ENCODE measurements at regions not wholly inside any gene's neighbourhood (a gene's known extent, or its start where the extent isn't known, plus 50 kb on each side); places are given as distances from the start of the nearest gene placed in this dataset.
"Not testable (repeated sequence)": the region's sequence is repeated elsewhere in the genome, so short reads cannot be mapped to it uniquely, and the experiment has no call there.

DNA sequence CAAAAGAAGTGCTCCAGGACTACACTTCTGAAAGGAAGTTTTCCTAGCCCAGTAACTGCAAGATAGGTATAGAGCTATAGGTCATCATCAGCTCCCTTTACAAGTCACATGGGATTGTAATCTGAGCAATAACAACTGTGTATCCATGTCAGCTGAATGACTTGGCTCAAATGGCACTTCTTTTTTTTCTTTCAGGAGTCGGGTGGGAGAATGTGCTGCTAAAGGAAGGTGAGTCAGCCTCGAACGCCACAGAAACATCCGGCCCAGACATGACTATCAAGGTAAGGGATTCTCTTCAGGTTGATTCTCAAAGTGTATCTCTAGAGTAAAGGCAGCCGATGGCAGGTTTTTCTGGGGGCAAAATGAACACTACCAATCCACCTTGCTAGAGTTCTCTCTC lies 192.2 kb downstream of the C9orf152 start:
- DNase-seq (ENCODE audit: low read depth in 2 of 2) = peak; percentile 72 to 98

- DNase-seq (ENCODE audit: low read depth in 2 of 2) = peak; percentile 88 to 96
Measured at GRCh38 chr9:110016340-110016739, 191.6 kb downstream of the C9orf152 start.

DNA sequence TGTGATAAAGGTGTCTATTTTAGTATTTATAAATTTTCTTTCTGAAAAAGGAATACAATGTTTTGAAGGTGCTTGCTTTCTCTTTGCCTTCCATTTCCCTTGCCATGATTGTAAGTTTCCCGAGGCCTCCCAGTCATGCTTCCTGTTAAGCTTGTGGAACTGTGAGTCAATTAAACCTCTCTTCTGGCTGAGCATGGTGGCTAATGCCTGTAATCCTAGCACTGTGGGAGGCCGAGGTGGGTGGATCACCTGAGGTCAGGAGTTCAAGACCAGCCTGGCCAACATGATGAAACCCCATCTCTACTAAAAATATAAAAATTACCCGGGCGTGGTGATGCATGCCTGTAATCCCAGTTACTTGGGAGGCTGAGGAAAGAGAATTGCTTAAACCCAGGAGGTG lies 187.7 kb downstream of the C9orf152 start:
- peak in 1 of 2 donors; percentile 58 for DNase-seq (ENCODE audit: low read depth in 2 of 2)

DNA sequence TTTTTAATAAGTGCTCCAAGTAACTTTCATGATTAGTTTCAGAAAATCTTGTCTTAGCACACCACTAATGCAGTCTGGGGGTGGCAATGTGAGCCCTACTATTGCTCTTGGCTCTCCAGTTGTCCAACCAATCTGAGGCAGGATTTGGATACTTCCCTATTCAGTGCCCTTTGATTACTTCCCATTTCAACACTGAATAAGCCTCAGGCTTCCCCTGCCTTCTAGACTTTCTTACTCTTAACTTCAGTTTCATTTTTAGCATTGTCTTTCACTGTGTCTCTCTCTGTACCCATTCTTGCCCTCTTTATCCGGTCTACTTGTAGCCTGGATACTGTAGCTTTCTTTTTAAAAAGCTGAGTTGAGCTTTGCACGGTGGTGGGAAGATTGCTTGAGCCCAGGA lies 186.1 kb downstream of the C9orf152 start:
- DNase-seq (ENCODE audit: low read depth in 2 of 2) = peak in 1 of 2 donors; percentile 49

GRCh38 chr9:110023221-110023620 lies 184.7 kb downstream of the C9orf152 start:
- DNase-seq (ENCODE audit: low read depth in 2 of 2) = not testable (repeated sequence)

DNA sequence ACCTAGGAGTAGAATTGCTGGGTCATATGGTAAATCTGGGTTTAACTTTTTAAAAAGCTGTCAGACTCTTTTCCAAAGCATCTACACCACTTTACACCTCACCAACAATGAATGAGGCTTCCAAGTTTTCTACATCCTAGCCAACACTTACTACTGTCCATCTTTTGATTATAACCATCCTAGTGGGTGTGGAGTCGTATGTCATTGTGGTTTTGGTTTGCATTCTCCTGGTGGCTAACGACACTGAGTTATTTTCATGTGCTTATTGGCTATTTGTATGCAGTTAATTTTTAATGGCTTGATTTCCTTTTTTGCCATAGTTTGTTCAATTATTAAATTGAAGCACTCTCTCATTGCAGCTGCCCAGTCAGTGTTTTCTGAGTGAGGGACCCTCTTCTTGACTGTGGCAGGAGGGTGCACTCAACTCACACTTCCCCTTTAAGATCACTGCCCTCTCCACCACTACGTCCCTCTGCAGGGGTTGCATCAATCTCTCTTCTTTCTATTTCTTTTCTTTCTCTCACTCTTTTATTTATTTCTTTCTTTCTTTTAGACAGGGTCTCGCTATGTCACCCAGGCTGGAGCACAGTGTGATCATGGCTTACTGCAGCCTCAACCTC lies 182.3 kb downstream of the C9orf152 start:
- DNase-seq (ENCODE audit: low read depth in 2 of 2) = no peak

- DNase-seq (ENCODE audit: low read depth in 2 of 2) = peak; percentile 91 to 97
Measured at GRCh38 chr9:110027671-110028081, 180.3 kb downstream of the C9orf152 start.

DNA sequence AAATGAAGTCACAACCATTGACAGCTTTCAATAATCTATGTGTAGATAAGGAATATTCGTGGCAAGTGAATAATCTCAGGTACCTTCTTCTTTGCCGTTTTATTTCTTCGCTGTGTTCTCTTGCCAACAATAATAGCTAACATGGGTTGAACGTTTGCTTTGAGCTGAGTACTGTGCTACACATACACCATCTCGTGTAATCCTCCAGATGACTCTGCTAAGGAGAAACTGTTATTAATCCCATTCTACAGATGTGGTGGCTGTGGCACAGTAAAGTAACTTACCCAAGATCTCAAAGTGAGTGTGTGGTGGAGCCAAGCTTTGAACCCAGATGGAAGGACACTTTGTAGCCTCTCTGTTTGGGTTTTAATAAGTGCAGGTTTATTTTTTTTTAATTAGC lies 179.7 kb downstream of the C9orf152 start:
- DNase-seq (ENCODE audit: low read depth in 2 of 2) = peak; percentile 41

- DNase-seq (ENCODE audit: low read depth in 2 of 2) = no peak
Measured at GRCh38 chr9:110028676-110029075, 179.3 kb downstream of the C9orf152 start.

DNA sequence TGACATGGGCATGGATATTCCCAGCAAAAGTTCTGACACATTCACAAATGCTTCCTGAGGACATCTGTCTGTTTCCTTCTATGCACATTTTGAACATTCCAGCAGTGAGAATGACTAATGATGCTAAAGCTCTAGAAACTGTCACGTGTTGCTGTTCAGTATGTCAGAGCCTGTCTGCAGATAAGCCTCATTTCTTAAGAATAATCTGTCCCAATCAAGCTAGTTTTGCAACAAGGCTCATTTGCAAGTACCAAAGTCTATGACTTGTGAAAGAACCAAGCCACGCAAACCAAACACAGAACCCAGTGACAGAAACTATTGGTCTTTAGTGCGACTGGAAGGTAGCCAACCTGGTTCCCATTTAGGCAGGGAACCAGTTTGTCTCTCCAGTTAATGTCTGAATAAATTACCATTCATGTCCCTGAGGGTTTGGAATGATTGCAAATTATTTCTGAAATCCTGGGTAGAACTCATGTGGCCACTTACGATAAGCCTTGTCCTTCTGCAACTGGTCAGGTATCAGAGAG lies 178.5 kb downstream of the C9orf152 start:
- peak; percentile 87 to 96 for DNase-seq (ENCODE audit: low read depth in 2 of 2)

DNA sequence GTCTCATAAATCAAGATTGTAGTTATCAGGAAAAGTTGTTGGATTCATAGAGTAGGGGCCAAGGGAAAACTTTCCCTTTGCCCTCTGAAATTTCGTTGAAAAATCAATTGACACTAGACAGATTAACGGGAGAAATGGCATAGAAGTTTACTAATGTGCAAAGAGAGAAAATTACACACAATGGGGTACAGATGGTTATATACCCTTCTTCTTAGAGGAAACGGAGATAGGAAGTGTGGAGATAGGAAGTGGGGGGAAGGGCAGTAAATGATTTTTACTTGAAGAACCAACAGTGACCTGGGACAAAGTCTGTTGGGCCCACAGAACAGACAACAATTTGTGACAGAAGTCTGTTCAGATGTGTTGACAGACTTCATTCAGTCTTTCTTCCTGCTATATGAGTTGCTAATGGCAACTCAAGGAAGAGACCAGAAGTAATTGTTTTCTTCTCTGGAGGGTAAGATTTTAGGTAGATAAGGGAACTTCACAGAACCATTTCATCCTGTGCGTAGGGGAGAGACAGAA lies 177.9 kb downstream of the C9orf152 start:
- no peak for DNase-seq (ENCODE audit: low read depth in 2 of 2)

GRCh38 chr9:110030632-110031031 lies 177.3 kb downstream of the C9orf152 start:
- DNase-seq (ENCODE audit: low read depth in 2 of 2) = no peak

GRCh38 chr9:110031511-110032173 lies 176.3 kb downstream of the C9orf152 start:
- DNase-seq (ENCODE audit: low read depth in 2 of 2) = peak in 1 of 2 donors; percentile 92

GRCh38 chr9:110032532-110032931 lies 175.4 kb downstream of the C9orf152 start:
- not testable (repeated sequence) for DNase-seq (ENCODE audit: low read depth in 2 of 2)

DNA sequence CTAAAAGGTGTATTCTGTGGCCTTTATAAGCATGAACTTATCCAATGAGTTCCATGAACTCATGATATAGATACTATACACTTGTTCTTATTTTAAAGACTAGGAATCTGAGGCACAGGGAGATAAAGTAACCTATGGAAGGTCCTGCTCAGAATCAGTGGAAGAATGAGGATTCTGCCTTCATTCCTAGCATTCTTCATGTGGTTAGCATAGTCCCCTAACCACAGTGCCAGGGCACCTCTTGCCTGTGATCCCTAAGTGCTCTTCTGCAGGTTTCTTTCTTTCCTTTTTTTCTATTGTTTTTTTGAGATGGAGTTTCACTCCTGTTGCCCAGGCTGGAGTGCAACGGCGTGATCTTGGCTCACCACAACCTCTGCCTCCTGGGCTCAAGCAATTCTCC lies 174.1 kb downstream of the C9orf152 start:
- DNase-seq (ENCODE audit: low read depth in 2 of 2) = no peak

DNA sequence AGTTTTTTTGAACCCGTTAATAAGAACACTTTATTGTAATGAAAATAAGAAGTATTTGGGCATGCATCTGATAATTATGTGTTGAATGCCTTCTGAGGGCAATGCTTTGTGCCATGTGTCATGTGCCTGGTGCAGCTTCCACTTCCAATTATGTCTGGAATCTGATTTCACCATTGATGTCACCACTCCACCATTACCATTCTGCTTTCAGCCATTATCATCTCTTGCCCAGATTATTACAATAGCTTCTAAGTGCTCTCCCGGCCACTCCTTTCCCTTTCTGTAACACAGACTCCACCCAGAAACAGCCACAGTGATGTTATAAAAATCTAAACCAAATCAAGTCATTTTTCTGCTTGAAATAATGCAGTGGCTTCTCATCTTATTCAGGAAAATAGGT lies 171.7 kb downstream of the C9orf152 start:
- DNase-seq (ENCODE audit: low read depth in 2 of 2) = no peak

DNA sequence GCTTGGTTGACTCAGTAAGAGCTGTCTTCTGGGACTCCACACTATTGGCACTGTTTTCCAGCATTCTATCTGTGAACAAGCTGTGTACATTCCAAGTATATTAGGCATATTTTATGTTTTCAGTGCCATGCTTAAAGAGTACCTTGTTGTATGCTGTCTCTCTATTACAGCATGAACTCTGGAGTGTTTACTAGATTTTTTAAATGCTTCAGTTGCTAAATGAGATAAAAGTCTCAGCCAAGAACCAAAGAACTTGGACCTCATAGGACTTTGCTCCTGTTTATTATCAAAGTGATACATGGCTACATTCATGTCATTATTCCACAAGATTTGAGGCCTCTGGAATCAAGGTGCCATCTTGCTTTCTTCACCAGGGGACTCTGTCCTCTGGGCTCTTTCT lies 167.2 kb downstream of the C9orf152 start:
- DNase-seq (ENCODE audit: low read depth in 2 of 2) = peak in 1 of 2 donors; percentile 36

GRCh38 chr9:110041452-110041851 lies 166.5 kb downstream of the C9orf152 start:
- peak in 1 of 2 donors; percentile 75 for DNase-seq (ENCODE audit: low read depth in 2 of 2)

- peak in 1 of 2 donors; percentile 12 for DNase-seq (ENCODE audit: low read depth in 2 of 2)
Measured at GRCh38 chr9:110047232-110047954, 160.6 kb downstream of the C9orf152 start.

DNA sequence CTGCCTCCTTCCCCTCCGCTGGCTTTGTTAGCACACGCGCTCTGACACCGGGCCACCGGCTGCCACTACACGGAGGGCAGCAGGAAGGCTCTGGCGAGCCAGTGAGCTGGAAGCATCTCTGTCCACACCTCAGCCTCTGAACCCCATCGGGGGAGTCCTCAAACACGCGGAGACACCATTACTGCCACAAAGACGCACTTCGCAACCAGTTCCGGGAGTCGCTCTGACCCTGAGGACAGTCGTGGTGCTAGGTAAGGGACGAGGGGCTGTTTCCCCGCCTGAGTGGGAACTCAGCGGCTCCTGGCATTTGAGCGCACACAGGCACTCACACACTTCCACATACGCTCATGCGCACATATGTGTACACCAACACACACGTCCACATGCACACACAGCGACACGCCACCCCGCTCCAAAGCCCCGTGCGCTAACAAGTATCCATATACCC lies 160.0 kb downstream of the C9orf152 start:
- peak; percentile 39 to 48 for DNase-seq (ENCODE audit: low read depth in 2 of 2)

DNA sequence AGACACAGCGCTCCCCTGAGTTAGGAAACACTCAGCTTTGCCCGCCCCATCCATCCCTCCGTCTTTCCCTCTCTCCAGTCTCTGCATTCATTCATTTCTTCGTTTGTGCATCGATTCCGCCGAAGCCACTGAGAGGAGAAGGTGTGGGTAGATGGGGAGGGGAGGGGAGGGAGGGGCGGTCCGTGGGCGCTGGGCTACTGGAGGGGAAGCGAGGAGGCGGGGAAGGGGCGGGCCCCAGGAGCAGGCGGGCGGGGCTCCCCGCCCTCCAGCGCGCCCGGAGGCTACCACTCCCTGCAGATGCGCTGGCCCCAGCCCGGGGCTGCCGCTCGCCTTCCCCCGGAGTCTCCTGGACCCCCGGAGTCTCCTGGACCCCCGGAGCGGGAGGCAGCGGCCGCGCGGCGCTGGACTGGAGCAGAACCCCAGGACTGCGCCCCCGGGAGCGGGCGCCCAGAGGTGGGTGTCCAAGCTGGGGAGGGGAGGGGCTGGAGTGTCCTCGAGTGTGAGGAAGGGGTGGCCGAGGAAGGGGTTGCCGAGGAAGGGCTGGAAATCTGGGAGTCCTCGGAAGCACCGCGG lies 159.5 kb downstream of the C9orf152 start:
- DNase-seq (ENCODE audit: low read depth in 2 of 2) = peak; percentile 88 to 93

Measured in lung microvascular endothelial cell (primary cell).